Progenitor cell of endocrine pancreas (in vitro differentiated cells): ENCODE measurements at regions not wholly inside any gene's neighbourhood (a gene's known extent, or its start where the extent isn't known, plus 50 kb on each side); places are given as distances from the start of the nearest gene placed in this dataset.

Source experiments
- DNase-seq: peaks from one replicate; pipeline ENCODE4 v3.0.0; 2021; ENCODE audit warnings: low spot score; ENCODE audit not compliant: unreplicated experiment
- H3K27ac Mint-ChIP-seq: 2 replicates; pipeline ENCODE4 v1.8.0; 2021; ENCODE audit warnings: mild to moderate bottlenecking, moderate library complexity, mixed read lengths
- H3K27me3 Mint-ChIP-seq: 2 replicates; pipeline ENCODE4 v1.8.0; 2021; ENCODE audit warnings: mixed read lengths
- H3K36me3 Mint-ChIP-seq: 2 replicates; pipeline ENCODE4 v1.8.0; 2022; ENCODE audit warnings: mixed read lengths; ENCODE audit not compliant: insufficient read depth
- H3K4me1 Mint-ChIP-seq: 2 replicates; pipeline ENCODE4 v1.8.0; 2021; ENCODE audit warnings: low read depth, mixed read lengths
- H3K4me3 Mint-ChIP-seq: 2 replicates; pipeline ENCODE4 v1.8.0; 2021; ENCODE audit warnings: low read depth, mild to moderate bottlenecking, moderate library complexity, mixed read lengths
- H3K9me3 Mint-ChIP-seq: 2 replicates; pipeline ENCODE4 v1.8.0; 2021; ENCODE audit warnings: low read depth, mixed read lengths
- TF ChIP-seq, protein P1 (sequence below): fragments of 200-600 bp; sonication (generic); IDR thresholded peaks from one replicate; pipeline ENCODE4 v1.5.0; 2021; ENCODE audit warnings: antibody characterized with exemption, mild to moderate bottlenecking; ENCODE audit not compliant: unreplicated experiment

DNA sequence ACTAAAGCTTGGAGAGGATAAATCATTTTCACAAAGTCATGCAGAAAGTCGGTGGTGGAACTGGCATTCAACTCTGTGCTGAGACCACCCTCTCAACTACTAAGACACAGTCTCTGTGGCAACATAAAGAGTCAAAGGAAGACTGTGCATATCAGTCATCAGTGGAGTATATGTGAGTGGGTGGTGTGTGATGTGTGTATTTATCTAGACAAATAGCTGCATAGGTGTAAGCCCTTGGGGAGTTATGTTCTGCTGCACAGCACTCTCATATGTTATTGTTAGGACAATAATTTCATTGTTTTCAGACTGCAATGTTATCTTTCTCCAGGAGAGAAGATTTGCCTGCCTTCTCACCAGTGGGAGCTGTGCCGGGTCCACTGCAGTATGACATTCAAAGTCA lies 186.3 kb upstream of the HNRNPA3 start:
- H3K4me3 Mint-ChIP-seq: no peak overlapping the region
- no peaks in the 10 kb centered on the region for H3K9me3 Mint-ChIP-seq
- no peak for DNase-seq
- TF ChIP-seq, protein P1, sequence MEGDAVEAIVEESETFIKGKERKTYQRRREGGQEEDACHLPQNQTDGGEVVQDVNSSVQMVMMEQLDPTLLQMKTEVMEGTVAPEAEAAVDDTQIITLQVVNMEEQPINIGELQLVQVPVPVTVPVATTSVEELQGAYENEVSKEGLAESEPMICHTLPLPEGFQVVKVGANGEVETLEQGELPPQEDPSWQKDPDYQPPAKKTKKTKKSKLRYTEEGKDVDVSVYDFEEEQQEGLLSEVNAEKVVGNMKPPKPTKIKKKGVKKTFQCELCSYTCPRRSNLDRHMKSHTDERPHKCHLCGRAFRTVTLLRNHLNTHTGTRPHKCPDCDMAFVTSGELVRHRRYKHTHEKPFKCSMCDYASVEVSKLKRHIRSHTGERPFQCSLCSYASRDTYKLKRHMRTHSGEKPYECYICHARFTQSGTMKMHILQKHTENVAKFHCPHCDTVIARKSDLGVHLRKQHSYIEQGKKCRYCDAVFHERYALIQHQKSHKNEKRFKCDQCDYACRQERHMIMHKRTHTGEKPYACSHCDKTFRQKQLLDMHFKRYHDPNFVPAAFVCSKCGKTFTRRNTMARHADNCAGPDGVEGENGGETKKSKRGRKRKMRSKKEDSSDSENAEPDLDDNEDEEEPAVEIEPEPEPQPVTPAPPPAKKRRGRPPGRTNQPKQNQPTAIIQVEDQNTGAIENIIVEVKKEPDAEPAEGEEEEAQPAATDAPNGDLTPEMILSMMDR: no peak
- H3K36me3 Mint-ChIP-seq: no peaks in the 10 kb centered on the region
- no peak overlapping the region for H3K27ac Mint-ChIP-seq
- H3K27me3 Mint-ChIP-seq: peaks cover 49% of the 10 kb centered on the region
- H3K4me1 Mint-ChIP-seq: peaks cover 10% of the 10 kb centered on the region

DNA sequence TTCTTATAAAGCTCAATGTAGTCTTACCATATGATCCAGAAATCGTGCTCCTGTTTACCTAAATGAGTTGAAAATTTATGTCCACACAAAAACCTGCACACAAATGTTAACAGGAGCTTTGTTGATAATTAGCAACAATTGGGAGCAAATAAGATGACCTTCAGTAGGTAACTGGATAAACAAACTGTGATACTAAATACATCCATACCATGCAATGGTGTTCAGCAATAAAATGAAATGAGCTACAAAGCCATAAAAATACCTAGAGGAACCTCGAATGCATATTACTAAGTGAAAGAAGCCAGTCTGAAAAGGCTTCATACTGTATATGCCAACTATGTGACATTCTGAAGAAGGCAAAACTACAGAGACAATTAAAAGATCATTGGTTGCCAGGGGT lies 185.6 kb upstream of the HNRNPA3 start:
- Mint-ChIP-seq H3K4me3 (no peak overlapping the region), H3K36me3 (no peaks in the 10 kb centered on the region), H3K4me1 (peaks cover 10% of the 10 kb centered on the region), H3K9me3 (no peaks in the 10 kb centered on the region), H3K27ac (no peak overlapping the region), H3K27me3 (peaks cover 45% of the 10 kb centered on the region)
- no peak for DNase-seq
- TF ChIP-seq, protein P1: no peak

DNA sequence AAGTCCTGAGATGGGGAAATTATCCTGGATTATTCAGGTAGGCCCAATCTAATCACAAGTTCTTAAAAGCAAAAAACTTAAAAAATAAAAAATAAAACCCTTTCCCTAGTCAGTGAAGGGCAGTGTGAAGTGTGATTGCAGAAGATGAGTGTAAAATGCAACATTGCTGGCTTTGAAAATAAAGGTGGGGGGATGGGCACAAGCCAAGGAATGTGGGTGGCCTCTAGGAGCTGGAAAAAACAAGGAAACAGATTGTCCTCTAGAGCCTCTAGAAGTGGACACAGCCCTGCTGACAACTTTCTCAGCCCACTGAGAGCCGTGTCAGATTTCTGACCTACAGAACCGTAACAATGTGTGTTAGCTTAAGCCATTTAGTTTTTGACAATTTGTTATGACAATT lies 184.3 kb upstream of the HNRNPA3 start:
- Mint-ChIP-seq H3K27me3 (peaks cover 43% of the 10 kb centered on the region), H3K4me3 (no peak overlapping the region), H3K36me3 (no peaks in the 10 kb centered on the region), H3K9me3 (no peaks in the 10 kb centered on the region), H3K27ac (no peak overlapping the region), H3K4me1 (peaks cover 10% of the 10 kb centered on the region)
- TF ChIP-seq, protein P1: no peak
- DNase-seq: no peak

DNA sequence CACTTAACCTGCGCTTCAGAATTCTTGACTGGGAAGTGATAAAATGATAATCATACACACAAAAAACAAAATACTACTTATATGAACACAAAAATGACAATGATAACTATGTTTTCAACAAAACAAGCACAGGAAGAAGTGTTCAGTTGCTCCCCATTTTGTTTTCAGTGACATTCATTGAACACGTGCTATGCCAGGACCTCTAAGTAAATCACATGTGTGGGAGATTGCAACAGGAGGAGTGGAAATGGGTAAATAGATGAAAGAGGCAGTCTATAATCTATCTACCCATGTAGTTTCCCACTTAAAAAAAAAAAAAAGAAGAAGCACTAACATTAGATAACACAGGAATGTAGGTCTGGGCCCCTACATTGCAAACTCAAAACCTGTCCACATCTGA lies 183.5 kb upstream of the HNRNPA3 start:
- Mint-ChIP-seq H3K27ac (peak overlapping the region; percentile 46), H3K9me3 (no peaks in the 10 kb centered on the region), H3K36me3 (no peaks in the 10 kb centered on the region), H3K4me3 (no peak overlapping the region), H3K4me1 (peaks cover 10% of the 10 kb centered on the region), H3K27me3 (peaks cover 42% of the 10 kb centered on the region)
- no peak for DNase-seq
- TF ChIP-seq, protein P1: no peak

DNA sequence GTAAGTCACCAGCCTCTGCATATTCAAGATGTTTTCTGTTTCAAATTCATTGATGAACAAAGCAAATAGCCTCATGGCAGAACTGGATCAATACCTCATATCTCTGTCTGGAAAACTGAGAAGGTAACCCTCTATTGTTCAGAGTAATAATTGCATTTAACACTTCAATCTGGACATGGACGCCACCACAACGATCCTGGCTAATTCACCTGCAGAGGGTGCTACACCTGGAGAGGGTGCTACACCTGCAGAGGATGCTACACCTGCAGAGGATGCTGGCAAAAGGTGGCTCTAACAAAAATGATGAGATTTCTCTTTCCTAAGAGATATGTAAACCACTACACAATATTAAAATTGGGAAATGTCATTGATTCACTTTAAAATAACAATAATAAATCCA lies 183.1 kb upstream of the HNRNPA3 start:
- no peak for DNase-seq
- TF ChIP-seq, protein P1: peak; percentile 42
- H3K27me3 Mint-ChIP-seq: peaks cover 39% of the 10 kb centered on the region
- peaks cover 10% of the 10 kb centered on the region for H3K4me1 Mint-ChIP-seq
- no peaks in the 10 kb centered on the region for H3K9me3 Mint-ChIP-seq
- H3K4me3 Mint-ChIP-seq: no peak overlapping the region
- no peak overlapping the region for H3K27ac Mint-ChIP-seq
- H3K36me3 Mint-ChIP-seq: no peaks in the 10 kb centered on the region
